ENCODE measurements at regions not wholly inside any gene's neighbourhood (a gene's known extent, or its start where the extent isn't known, plus 50 kb on each side); places are given as distances from the start of the nearest gene placed in this dataset.

DNA sequence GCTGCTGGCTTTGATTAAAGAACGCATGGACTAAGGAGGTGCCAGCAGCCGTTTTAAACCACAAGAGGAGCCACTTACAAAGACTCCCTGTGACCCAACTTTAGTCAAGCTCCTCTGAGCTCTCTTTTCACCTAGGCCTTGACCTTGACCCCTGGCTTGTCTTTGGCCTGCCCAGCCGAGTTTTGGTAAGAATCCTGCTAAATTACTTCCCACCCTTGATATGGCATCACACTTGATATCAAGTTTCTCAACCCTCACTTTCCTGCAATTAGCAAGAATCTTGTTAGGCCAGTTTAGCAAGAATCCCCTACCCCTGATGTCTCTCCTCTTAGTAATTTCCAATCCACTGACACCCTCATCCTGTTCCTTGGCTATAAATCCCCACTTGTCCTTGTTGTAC, 232.8 kb upstream of the SALL1 start:
- Histone ChIP-seq H3K4me2 (ENCODE audit: insufficient read depth, low read length, poor library complexity, severe bottlenecking) (no peak overlapping the region), H3K4me3 (ENCODE audit: low read length in 2 of 2) (no peak overlapping the region), H3K27ac (replicated peaks; ENCODE audit: low read length) (no peak overlapping the region), H3K18ac (ENCODE audit: low read length) (no peak overlapping the region), H2BK12ac (ENCODE audit: low read length) (no peak overlapping the region), H2BK120ac (ENCODE audit: low read depth, low read length) (no peak overlapping the region), H4K8ac (ENCODE audit: low read depth, low read length) (no peak overlapping the region), H3K14ac (ENCODE audit: low read length) (no peak overlapping the region), H3K27me3 (ENCODE audit: control insufficient read depth in 3 of 3, insufficient read depth in 3 of 3, low read depth in 1 of 3, low read length in 3 of 3) (no peaks in the 10 kb centered on the region), H2BK5ac (ENCODE audit: low read length) (no peak overlapping the region), H3K4me1 (ENCODE audit: control insufficient read depth in 2 of 2, insufficient read depth in 1 of 2, low read depth in 1 of 2, low read length in 2 of 2) (peaks cover 9 to 23% of the 10 kb centered on the region in 2 donors), H2AFZ (ENCODE audit: low read length) (no peak overlapping the region), H3K23ac (ENCODE audit: low read depth, low read length, poor library complexity) (no peak overlapping the region), H3K9ac (ENCODE audit: low read depth, low read length, poor library complexity) (no peak overlapping the region), H3K36me3 (replicated peaks in 1 of 2; ENCODE audit: control insufficient read depth in 2 of 2, insufficient read depth in 2 of 2, low read length in 2 of 2) (no peaks in the 10 kb centered on the region), H3K9me3 (replicated peaks in 1 of 2; ENCODE audit: control insufficient read depth in 2 of 2, insufficient read depth in 1 of 2, low read depth in 1 of 2, low read length in 2 of 2) (peaks cover 6% of the 10 kb centered on the region in 2 donors), H2AK5ac (ENCODE audit: low read depth, low read length) (no peak overlapping the region), H4K91ac (ENCODE audit: low read depth, low read length, poor library complexity) (no peak overlapping the region), H3K4ac (ENCODE audit: low read length) (no peak overlapping the region), H3K79me1 (ENCODE audit: low read depth, low read length) (no peaks in the 10 kb centered on the region), H2BK15ac (ENCODE audit: low read length) (no peak overlapping the region)
- DNase-seq (ENCODE audit: low spot score) = no peak
- WGBS, 2 donors (ENCODE audit: extremely low coverage in 2 of 2, insufficient read length in 2 of 2, insufficient replicate concordance in 1 of 2) = no CpG with 5 or more reads among the region's 3 CpGs

- no peak overlapping the region for H2BK15ac ChIP-seq (ENCODE audit: low read length)
- no peak for DNase-seq (ENCODE audit: low spot score)
- no peak overlapping the region for H2AFZ ChIP-seq (ENCODE audit: low read length)
Observed at GRCh38 chr16:51382940-51383339, 231.9 kb upstream of the SALL1 start.

GRCh38 chr16:51382211-51382610, 231.1 kb upstream of the SALL1 start:
- WGBS, 2 donors (ENCODE audit: extremely low coverage in 2 of 2, insufficient read length in 2 of 2, insufficient replicate concordance in 1 of 2) = no CpG with 5 or more reads among the region's 3 CpGs
- Histone ChIP-seq H3K14ac (ENCODE audit: low read length) (no peak overlapping the region), H2BK15ac (ENCODE audit: low read length) (no peak overlapping the region), H3K79me1 (ENCODE audit: low read depth, low read length) (no peaks in the 10 kb centered on the region), H2AFZ (ENCODE audit: low read length) (no peak overlapping the region), H2AK5ac (ENCODE audit: low read depth, low read length) (no peak overlapping the region), H3K27ac (replicated peaks; ENCODE audit: low read length) (no peak overlapping the region), H2BK120ac (ENCODE audit: low read depth, low read length) (no peak overlapping the region), H3K4ac (ENCODE audit: low read length) (no peak overlapping the region), H3K4me3 (ENCODE audit: low read length in 2 of 2) (no peak overlapping the region), H4K91ac (ENCODE audit: low read depth, low read length, poor library complexity) (no peak overlapping the region), H3K9ac (ENCODE audit: low read depth, low read length, poor library complexity) (no peak overlapping the region), H3K4me2 (ENCODE audit: insufficient read depth, low read length, poor library complexity, severe bottlenecking) (no peak overlapping the region), H2BK12ac (ENCODE audit: low read length) (no peak overlapping the region), H3K4me1 (ENCODE audit: control insufficient read depth in 2 of 2, insufficient read depth in 1 of 2, low read depth in 1 of 2, low read length in 2 of 2) (peaks cover 9 to 23% of the 10 kb centered on the region in 2 donors), H3K23ac (ENCODE audit: low read depth, low read length, poor library complexity) (no peak overlapping the region), H3K36me3 (replicated peaks in 1 of 2; ENCODE audit: control insufficient read depth in 2 of 2, insufficient read depth in 2 of 2, low read length in 2 of 2) (no peaks in the 10 kb centered on the region), H3K9me3 (replicated peaks in 1 of 2; ENCODE audit: control insufficient read depth in 2 of 2, insufficient read depth in 1 of 2, low read depth in 1 of 2, low read length in 2 of 2) (peaks cover 0 to 6% of the 10 kb centered on the region in 2 donors), H3K27me3 (ENCODE audit: control insufficient read depth in 3 of 3, insufficient read depth in 3 of 3, low read depth in 1 of 3, low read length in 3 of 3) (no peaks in the 10 kb centered on the region), H3K18ac (ENCODE audit: low read length) (no peak overlapping the region), H2BK5ac (ENCODE audit: low read length) (no peak overlapping the region), H4K8ac (ENCODE audit: low read depth, low read length) (no peak overlapping the region)
- no peak for DNase-seq (ENCODE audit: low spot score)

More at GRCh38 chr16:51382940-51383339, 231.9 kb upstream of the SALL1 start:
- Histone ChIP-seq H3K9ac (ENCODE audit: low read depth, low read length, poor library complexity) (no peak overlapping the region), H3K4ac (ENCODE audit: low read length) (no peak overlapping the region), H3K23ac (ENCODE audit: low read depth, low read length, poor library complexity) (no peak overlapping the region), H3K4me1 (ENCODE audit: control insufficient read depth in 2 of 2, insufficient read depth in 1 of 2, low read depth in 1 of 2, low read length in 2 of 2) (peaks cover 9 to 23% of the 10 kb centered on the region in 2 donors), H3K36me3 (replicated peaks in 1 of 2; ENCODE audit: control insufficient read depth in 2 of 2, insufficient read depth in 2 of 2, low read length in 2 of 2) (no peaks in the 10 kb centered on the region), H4K91ac (ENCODE audit: low read depth, low read length, poor library complexity) (no peak overlapping the region), H3K14ac (ENCODE audit: low read length) (no peak overlapping the region), H3K18ac (ENCODE audit: low read length) (no peak overlapping the region), H3K27me3 (ENCODE audit: control insufficient read depth in 3 of 3, insufficient read depth in 3 of 3, low read depth in 1 of 3, low read length in 3 of 3) (no peaks in the 10 kb centered on the region), H3K4me3 (ENCODE audit: low read length in 2 of 2) (no peak overlapping the region), H2BK120ac (ENCODE audit: low read depth, low read length) (no peak overlapping the region), H3K4me2 (ENCODE audit: insufficient read depth, low read length, poor library complexity, severe bottlenecking) (no peak overlapping the region), H2BK5ac (ENCODE audit: low read length) (no peak overlapping the region), H3K27ac (replicated peaks; ENCODE audit: low read length) (no peak overlapping the region), H2BK12ac (ENCODE audit: low read length) (no peak overlapping the region), H4K8ac (ENCODE audit: low read depth, low read length) (no peak overlapping the region), H2AK5ac (ENCODE audit: low read depth, low read length) (no peak overlapping the region), H3K79me1 (ENCODE audit: low read depth, low read length) (no peaks in the 10 kb centered on the region), H3K9me3 (replicated peaks in 1 of 2; ENCODE audit: control insufficient read depth in 2 of 2, insufficient read depth in 1 of 2, low read depth in 1 of 2, low read length in 2 of 2) (peaks cover 0 to 6% of the 10 kb centered on the region in 2 donors)
- no CpG with 5 or more reads among the region's 1 CpG for WGBS, 2 donors (ENCODE audit: extremely low coverage in 2 of 2, insufficient read length in 2 of 2, insufficient replicate concordance in 1 of 2)

DNA sequence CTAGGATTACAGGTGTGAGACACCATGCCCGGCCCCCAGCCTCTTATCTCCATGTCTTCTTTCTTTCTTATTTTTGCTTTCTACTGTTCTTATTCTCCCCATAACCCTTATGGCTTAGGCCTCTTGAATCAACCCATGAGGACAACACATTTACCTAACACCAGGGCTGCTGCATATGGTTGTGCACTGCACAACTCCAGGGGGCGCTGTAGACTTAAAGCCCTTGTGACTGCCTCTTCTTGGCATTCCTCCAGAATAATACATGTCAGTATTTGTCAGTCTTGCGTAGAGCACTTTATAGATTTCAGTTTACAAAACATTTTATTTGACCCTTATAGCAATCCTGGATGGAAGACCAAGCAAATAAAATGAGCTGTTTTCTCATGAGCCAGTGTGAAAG, 225.0 kb upstream of the SALL1 start:
- no peak overlapping the region for H2BK120ac ChIP-seq (ENCODE audit: low read depth, low read length)
- H3K4me3 ChIP-seq (ENCODE audit: low read length in 2 of 2) = no peak overlapping the region
- H2BK12ac ChIP-seq (ENCODE audit: low read length) = no peak overlapping the region
- H3K23ac ChIP-seq (ENCODE audit: low read depth, low read length, poor library complexity) = no peak overlapping the region
- no peak overlapping the region for H2AK5ac ChIP-seq (ENCODE audit: low read depth, low read length)
- no peaks in the 10 kb centered on the region for H3K79me1 ChIP-seq (ENCODE audit: low read depth, low read length)
- no peak overlapping the region for H2BK15ac ChIP-seq (ENCODE audit: low read length)
- no peaks in the 10 kb centered on the region for H3K27me3 ChIP-seq (ENCODE audit: control insufficient read depth in 3 of 3, insufficient read depth in 3 of 3, low read depth in 1 of 3, low read length in 3 of 3)
- H3K14ac ChIP-seq (ENCODE audit: low read length) = no peak overlapping the region
- H4K91ac ChIP-seq (ENCODE audit: low read depth, low read length, poor library complexity) = no peak overlapping the region
- H3K4me1 ChIP-seq (ENCODE audit: control insufficient read depth in 2 of 2, insufficient read depth in 1 of 2, low read depth in 1 of 2, low read length in 2 of 2) = peaks cover 0 to 7% of the 10 kb centered on the region in 2 donors
- H3K27ac ChIP-seq (replicated peaks; ENCODE audit: low read length) = no peak overlapping the region
- H3K18ac ChIP-seq (ENCODE audit: low read length) = no peak overlapping the region
- no peak for DNase-seq (ENCODE audit: low spot score)
- whole genome bisulfite sequencing, 2 donors (ENCODE audit: extremely low coverage in 2 of 2, insufficient read length in 2 of 2, insufficient replicate concordance in 1 of 2) = no CpG with 5 or more reads among the region's 3 CpGs
- no peak overlapping the region for H3K9ac ChIP-seq (ENCODE audit: low read depth, low read length, poor library complexity)
- no peak overlapping the region for H2BK5ac ChIP-seq (ENCODE audit: low read length)
- no peak overlapping the region for H4K8ac ChIP-seq (ENCODE audit: low read depth, low read length)
- no peak overlapping the region for H2AFZ ChIP-seq (ENCODE audit: low read length)
- no peak overlapping the region for H3K4me2 ChIP-seq (ENCODE audit: insufficient read depth, low read length, poor library complexity, severe bottlenecking)
- H3K9me3 ChIP-seq (replicated peaks in 1 of 2; ENCODE audit: control insufficient read depth in 2 of 2, insufficient read depth in 1 of 2, low read depth in 1 of 2, low read length in 2 of 2) = peaks cover 0 to 3% of the 10 kb centered on the region in 2 donors
- no peaks in the 10 kb centered on the region for H3K36me3 ChIP-seq (replicated peaks in 1 of 2; ENCODE audit: control insufficient read depth in 2 of 2, insufficient read depth in 2 of 2, low read length in 2 of 2)
- H3K4ac ChIP-seq (ENCODE audit: low read length) = no peak overlapping the region

Data from neuronal stem cell (in vitro differentiated cells).